ENCODE measurements at regions not wholly inside any gene's neighbourhood (a gene's known extent, or its start where the extent isn't known, plus 50 kb on each side); places are given as distances from the start of the nearest gene placed in this dataset.

- TF ChIP-seq, protein P1, sequence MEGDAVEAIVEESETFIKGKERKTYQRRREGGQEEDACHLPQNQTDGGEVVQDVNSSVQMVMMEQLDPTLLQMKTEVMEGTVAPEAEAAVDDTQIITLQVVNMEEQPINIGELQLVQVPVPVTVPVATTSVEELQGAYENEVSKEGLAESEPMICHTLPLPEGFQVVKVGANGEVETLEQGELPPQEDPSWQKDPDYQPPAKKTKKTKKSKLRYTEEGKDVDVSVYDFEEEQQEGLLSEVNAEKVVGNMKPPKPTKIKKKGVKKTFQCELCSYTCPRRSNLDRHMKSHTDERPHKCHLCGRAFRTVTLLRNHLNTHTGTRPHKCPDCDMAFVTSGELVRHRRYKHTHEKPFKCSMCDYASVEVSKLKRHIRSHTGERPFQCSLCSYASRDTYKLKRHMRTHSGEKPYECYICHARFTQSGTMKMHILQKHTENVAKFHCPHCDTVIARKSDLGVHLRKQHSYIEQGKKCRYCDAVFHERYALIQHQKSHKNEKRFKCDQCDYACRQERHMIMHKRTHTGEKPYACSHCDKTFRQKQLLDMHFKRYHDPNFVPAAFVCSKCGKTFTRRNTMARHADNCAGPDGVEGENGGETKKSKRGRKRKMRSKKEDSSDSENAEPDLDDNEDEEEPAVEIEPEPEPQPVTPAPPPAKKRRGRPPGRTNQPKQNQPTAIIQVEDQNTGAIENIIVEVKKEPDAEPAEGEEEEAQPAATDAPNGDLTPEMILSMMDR (IDR thresholded peaks at IDR 0.05): no peak
- TF ChIP-seq POLR2A (IDR thresholded peaks at IDR 0.05): no peak
Measured at GRCh38 chr11:116035977-116036376, 531.8 kb upstream of the CADM1 start.

All from esophagus squamous epithelium (tissue), 4 donors.